ENCODE measurements at regions not wholly inside any gene's neighbourhood (a gene's known extent, or its start where the extent isn't known, plus 50 kb on each side); places are given as distances from the start of the nearest gene placed in this dataset.

GRCh38 chr6:14964556-14965270 lies 281.2 kb upstream of the JARID2 start:
- no peak overlapping the region for H2AFZ ChIP-seq

DNA sequence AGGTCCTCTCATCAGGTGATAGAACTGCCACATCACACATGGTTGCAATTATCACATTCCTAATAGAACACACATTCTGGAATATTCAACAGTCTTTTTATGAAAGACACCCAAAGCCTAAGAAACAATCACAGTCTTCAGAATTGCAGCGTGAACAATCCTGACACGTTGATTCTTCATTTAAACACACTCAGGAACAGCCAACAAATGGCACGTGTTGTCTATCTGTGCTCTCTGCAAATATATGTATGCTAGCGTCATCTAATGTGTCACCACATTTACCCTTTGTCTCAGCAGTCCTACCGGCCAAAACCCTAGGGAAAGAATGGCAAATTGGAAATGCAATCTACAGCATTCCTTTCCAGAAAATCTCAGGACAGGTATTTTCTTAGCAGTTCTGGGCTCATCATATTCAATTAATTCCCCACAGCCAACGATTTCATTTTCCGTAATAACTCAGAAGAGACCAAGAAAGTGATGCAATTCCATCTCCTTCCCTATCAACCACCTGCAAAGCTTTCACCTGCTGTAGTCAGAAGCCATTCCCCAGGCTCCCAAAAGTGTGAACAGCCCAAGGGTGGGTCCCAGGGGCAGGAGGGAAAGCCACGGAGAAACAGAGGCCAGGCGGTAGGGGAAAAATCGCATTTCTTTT lies 280.3 kb upstream of the JARID2 start:
- no peak overlapping the region for H3K9ac ChIP-seq
- no peak for TF ChIP-seq CTCF (IDR thresholded peaks at IDR 0.05)
- no peak overlapping the region for H2AFZ ChIP-seq
- H3K79me2 ChIP-seq = no peaks in the 10 kb centered on the region
- no peak overlapping the region for H3K27ac ChIP-seq
- no peaks in the 10 kb centered on the region for H3K36me3 ChIP-seq (ENCODE audit: control insufficient read depth, insufficient read depth, low read length)
- H3K27me3 ChIP-seq (ENCODE audit: control insufficient read depth, insufficient read depth, low read length) = no peaks in the 10 kb centered on the region
- H3K4me2 ChIP-seq (ENCODE audit: low read length) = no peak overlapping the region
- no peak overlapping the region for H3K4me3 ChIP-seq (ENCODE audit: low read depth, low read length)
- no peaks in the 10 kb centered on the region for H3K9me3 ChIP-seq (ENCODE audit: control insufficient read depth, low read length)
- H3K4me1 ChIP-seq = peaks cover 3% of the 10 kb centered on the region

More at GRCh38 chr6:14964556-14965270, 281.2 kb upstream of the JARID2 start:
- no peak overlapping the region for H3K4me2 ChIP-seq (ENCODE audit: low read length)
- H3K27ac ChIP-seq = no peak overlapping the region
- TF ChIP-seq CTCF (IDR thresholded peaks at IDR 0.05) = no peak
- H3K9ac ChIP-seq = no peak overlapping the region
- H3K27me3 ChIP-seq (ENCODE audit: control insufficient read depth, insufficient read depth, low read length) = no peaks in the 10 kb centered on the region
- no peaks in the 10 kb centered on the region for H3K79me2 ChIP-seq
- H3K36me3 ChIP-seq (ENCODE audit: control insufficient read depth, insufficient read depth, low read length) = no peaks in the 10 kb centered on the region
- H3K9me3 ChIP-seq (ENCODE audit: control insufficient read depth, low read length) = no peaks in the 10 kb centered on the region
- H3K4me1 ChIP-seq = peaks cover 3% of the 10 kb centered on the region
- H3K4me3 ChIP-seq (ENCODE audit: low read depth, low read length) = no peak overlapping the region

GRCh38 chr6:14966096-14966905 lies 279.6 kb upstream of the JARID2 start:
- Histone ChIP-seq H2AFZ (peak overlapping the region; percentile 24), H3K9me3 (ENCODE audit: control insufficient read depth, low read length) (no peaks in the 10 kb centered on the region), H3K4me1 (peaks cover 3% of the 10 kb centered on the region), H3K9ac (no peak overlapping the region), H3K4me3 (ENCODE audit: low read depth, low read length) (no peak overlapping the region), H3K27me3 (ENCODE audit: control insufficient read depth, insufficient read depth, low read length) (no peaks in the 10 kb centered on the region), H3K36me3 (ENCODE audit: control insufficient read depth, insufficient read depth, low read length) (no peaks in the 10 kb centered on the region), H3K4me2 (ENCODE audit: low read length) (no peak overlapping the region), H3K79me2 (no peaks in the 10 kb centered on the region), H3K27ac (no peak overlapping the region)
- no peak for TF ChIP-seq CTCF (IDR thresholded peaks at IDR 0.05)

DNA sequence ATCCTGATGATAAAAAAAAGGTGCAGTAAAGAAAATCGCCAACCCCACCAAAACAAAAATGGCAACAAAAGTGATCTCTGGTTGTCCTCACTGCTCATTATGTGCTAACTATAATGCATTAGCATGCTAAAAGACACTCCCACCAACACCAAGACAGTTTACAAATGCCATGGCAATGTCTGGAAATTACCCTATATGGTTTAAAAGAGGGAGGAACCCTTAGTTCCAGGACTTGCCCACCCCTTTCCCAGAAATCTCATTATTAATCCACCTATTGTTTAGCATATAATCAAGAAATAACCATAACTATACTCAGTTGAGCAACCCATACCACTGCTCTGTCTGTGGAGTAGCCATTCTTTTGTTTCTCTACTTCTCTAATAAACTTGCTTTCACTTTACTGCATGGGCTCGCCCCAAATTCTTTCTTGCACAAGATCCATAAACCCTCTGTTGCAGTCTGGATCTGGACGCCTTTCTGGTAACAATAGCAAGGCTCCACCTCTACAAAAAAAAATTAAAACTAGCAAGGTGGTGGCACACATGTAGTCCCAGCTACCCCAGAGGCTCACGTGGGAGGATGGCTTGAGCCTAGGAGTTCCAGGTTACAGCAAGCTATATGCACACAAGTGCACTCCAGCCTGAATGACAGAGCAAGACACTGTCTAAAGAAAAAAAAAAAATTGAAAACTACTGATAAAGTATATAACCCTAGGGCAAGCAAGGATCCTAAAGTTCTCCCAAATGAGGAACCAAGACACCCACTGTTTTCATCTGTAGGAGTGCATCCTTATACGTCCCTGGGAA lies 278.8 kb upstream of the JARID2 start:
- Histone ChIP-seq H3K9me3 (ENCODE audit: control insufficient read depth, low read length) (no peaks in the 10 kb centered on the region), H3K9ac (no peak overlapping the region), H3K4me2 (ENCODE audit: low read length) (no peak overlapping the region), H3K79me2 (no peaks in the 10 kb centered on the region), H2AFZ (no peak overlapping the region), H3K27me3 (ENCODE audit: control insufficient read depth, insufficient read depth, low read length) (no peaks in the 10 kb centered on the region), H3K36me3 (ENCODE audit: control insufficient read depth, insufficient read depth, low read length) (no peaks in the 10 kb centered on the region), H3K4me1 (peaks cover 3% of the 10 kb centered on the region), H3K4me3 (ENCODE audit: low read depth, low read length) (no peak overlapping the region), H3K27ac (no peak overlapping the region)
- no peak for TF ChIP-seq CTCF (IDR thresholded peaks at IDR 0.05)

Measured in parathyroid adenoma (tissue), 2 donors.